NCI-H524 treated with DMSO at 0.1 percent for 48 hours (cell line): ENCODE measurements at regions not wholly inside any gene's neighbourhood (a gene's known extent, or its start where the extent isn't known, plus 50 kb on each side); places are given as distances from the start of the nearest gene placed in this dataset.

Experiments
- DNase-seq: peaks from one replicate; lab custom pipeline; 2025; lab: John Stamatoyannopoulos, UW

- DNase-seq = no peak
Measured at GRCh38 chr10:28928484-28928883, 251.2 kb downstream of the BAMBI start.

GRCh38 chr10:28929942-28930341, 252.6 kb downstream of the BAMBI start:
- DNase-seq = no peak

- DNase-seq = no peak
Measured at GRCh38 chr10:28930514-28931495, 253.5 kb downstream of the BAMBI start.

GRCh38 chr10:28935061-28935460, 257.7 kb downstream of the BAMBI start:
- DNase-seq = no peak

- no peak for DNase-seq
Measured at GRCh38 chr10:28937959-28938358, 260.6 kb downstream of the BAMBI start.

- no peak for DNase-seq
Measured at GRCh38 chr10:28938745-28939144, 261.4 kb downstream of the BAMBI start.

- peak; percentile 14 for DNase-seq
Measured at GRCh38 chr10:28939281-28940157, 262.2 kb downstream of the BAMBI start.

GRCh38 chr10:28940158-28940888, 263.0 kb downstream of the BAMBI start:
- DNase-seq = no peak

- DNase-seq = no peak
Measured at GRCh38 chr10:28942012-28942411, 264.7 kb downstream of the BAMBI start.

GRCh38 chr10:28945959-28946358, 268.6 kb downstream of the BAMBI start:
- DNase-seq = no peak

- DNase-seq = no peak
Measured at GRCh38 chr10:28946479-28946878, 269.2 kb downstream of the BAMBI start.

- no peak for DNase-seq
Measured at GRCh38 chr10:28947171-28947570, 269.9 kb downstream of the BAMBI start.

GRCh38 chr10:28948046-28948445, 270.7 kb downstream of the BAMBI start:
- no peak for DNase-seq

GRCh38 chr10:28949005-28950004, 272.0 kb downstream of the BAMBI start:
- no peak for DNase-seq

- DNase-seq = no peak
Measured at GRCh38 chr10:28951484-28951883, 274.2 kb downstream of the BAMBI start.

- DNase-seq = no peak
Measured at GRCh38 chr10:28952523-28952922, 275.2 kb downstream of the BAMBI start.

GRCh38 chr10:28954211-28954610, 276.9 kb downstream of the BAMBI start:
- no peak for DNase-seq

GRCh38 chr10:28958468-28958867, 281.1 kb downstream of the BAMBI start:
- no peak for DNase-seq

- no peak for DNase-seq
Measured at GRCh38 chr10:28959850-28960501, 282.7 kb downstream of the BAMBI start.

- no peak for DNase-seq
Measured at GRCh38 chr10:28962768-28963167, 285.4 kb downstream of the BAMBI start.
